ENCODE measurements at regions not wholly inside any gene's neighbourhood (a gene's known extent, or its start where the extent isn't known, plus 50 kb on each side); places are given as distances from the start of the nearest gene placed in this dataset.
"Not testable (repeated sequence)": the region's sequence is repeated elsewhere in the genome, so short reads cannot be mapped to it uniquely, and the experiment has no call there.

DNA sequence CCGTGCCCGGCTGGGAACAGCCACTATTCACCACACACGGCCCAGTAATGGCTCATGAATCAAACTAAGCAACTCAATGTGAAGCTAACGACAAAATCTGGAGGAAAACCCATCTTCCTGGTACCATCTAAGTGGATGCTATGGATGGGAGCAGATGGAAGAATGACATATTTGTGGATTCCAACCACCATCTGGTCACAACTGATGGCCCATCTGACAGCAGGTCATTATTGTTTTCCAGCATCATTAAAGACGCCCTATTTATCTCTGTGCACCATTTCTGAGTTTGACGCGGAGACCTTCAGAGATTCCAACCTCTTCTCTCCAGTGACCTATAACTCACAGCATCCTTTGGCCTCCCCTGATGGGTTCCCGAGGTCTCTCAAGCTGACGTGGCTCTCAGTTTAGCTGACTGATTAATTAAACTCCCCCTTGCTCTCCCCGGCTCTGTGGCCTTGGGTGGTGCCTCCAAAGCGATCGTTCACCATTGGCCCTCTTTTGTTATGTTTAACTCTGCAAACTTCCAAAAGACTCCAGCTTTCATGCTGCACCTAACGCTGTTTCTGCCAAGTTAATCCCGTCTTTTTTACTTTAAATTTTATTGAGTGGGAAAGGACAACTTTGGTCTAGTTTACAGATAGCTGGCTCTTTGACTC is 1514.4 kb downstream of the BRD1 start:
- no peak for DNase-seq (ENCODE audit: low spot score)

DNA sequence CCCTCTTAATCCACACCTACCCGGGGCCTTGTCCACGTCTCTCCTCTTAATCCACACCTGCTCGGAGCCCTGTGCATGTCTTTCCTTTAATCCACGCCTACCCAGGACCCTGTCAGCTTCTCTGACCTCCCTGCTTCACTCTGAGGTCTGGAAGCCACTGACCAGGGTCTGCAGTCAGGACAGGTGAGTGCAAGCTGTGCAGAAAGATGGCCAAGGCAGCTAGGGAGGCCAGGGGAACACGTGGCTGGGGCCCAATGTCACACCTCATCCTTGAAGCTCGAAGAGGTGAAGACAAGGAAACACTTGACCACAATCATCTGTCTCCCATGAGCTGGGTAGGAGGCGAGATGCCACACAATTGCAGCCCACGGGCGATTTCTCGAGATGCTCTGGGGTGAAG is 1516.9 kb downstream of the BRD1 start:
- no peak for DNase-seq (ENCODE audit: low spot score)

DNA sequence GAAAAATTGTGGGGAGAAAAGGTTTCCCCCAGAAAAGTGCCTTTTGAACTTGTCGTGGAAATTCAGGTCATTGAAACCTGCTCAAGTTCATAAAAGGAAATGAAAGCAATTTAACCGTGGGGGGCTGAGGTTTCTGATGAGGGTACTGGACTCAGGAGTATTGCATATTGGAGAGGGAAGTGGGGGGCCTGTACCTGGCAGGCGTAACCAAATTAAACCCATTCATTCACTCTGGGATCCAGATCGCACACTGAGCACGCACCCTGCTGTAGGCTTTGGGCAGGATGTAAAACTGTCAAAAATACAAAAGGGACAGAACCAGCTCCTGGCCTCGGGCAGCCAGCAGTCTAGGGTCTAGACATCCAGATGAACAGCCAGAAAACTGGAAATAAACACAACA is 1517.4 kb downstream of the BRD1 start:
- DNase-seq (ENCODE audit: low spot score): no peak

DNA sequence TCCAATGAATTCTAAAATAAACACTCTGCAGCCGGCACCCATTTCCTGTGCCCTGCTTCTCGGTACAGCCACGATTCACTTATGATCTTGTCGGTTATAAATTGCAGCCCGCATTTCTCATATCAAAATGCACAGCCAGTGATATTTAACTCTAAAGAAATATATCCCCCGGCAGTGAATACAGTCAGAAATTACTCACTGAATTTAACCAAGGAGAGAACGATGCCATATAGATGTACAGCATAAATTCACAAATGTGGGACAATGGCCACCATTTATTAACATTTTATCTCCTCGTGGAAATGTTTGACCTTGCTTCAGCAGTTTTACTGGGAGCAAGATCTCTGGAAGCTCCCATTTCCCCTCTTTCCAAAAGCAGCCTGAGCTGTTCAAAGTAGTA is 1517.8 kb downstream of the BRD1 start:
- no peak for DNase-seq (ENCODE audit: low spot score)

DNA sequence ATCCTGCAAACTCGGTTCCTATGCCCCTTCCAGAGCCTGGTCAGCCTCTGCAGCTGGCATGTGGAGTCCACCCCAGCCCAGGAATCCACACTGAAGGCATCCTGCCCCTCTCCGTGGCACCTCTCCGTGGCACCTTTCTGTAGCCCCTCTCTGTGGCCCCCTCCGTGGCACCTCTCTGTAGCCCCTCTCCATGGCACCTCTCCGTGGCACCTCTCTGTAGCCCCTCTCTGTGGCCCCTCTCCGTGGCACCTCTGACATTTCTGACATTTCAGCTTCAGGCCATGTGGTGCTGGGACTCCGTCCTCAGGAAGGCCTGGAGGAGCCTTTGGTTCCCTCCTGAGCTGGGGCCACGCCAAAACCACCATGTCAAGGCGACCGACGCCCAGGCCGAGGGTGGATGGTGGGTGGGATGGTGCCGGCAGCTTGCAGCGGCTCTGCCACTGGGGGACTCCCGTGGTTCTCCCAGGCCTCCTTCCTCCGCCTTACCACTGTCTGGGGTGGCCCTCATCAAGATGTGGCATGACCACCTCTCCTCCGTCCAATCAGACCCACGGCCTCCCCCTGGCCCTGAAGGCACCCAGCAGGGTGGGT is 1518.5 kb downstream of the BRD1 start:
- no peak for DNase-seq (ENCODE audit: low spot score)

DNA sequence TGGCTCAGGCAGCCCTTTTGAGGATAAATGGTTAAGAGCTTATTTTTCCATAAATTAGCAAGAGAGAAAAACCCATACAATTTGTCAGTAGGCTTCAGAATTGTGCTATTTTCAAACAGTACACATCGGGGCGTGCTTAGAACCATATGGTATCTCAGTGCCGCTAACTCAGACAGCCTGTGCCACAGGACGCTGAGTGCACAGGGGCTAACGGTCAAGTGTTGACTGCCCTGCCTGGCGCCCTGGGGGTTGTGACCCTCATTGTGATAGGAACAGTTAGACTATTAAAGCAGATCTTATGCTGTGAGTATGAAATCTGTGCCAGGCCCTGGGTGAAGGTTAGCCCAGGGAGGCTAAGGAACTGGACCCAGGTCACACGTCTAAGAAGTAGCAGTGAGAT is 1519.7 kb downstream of the BRD1 start:
- no peak for DNase-seq (ENCODE audit: low spot score)

DNA sequence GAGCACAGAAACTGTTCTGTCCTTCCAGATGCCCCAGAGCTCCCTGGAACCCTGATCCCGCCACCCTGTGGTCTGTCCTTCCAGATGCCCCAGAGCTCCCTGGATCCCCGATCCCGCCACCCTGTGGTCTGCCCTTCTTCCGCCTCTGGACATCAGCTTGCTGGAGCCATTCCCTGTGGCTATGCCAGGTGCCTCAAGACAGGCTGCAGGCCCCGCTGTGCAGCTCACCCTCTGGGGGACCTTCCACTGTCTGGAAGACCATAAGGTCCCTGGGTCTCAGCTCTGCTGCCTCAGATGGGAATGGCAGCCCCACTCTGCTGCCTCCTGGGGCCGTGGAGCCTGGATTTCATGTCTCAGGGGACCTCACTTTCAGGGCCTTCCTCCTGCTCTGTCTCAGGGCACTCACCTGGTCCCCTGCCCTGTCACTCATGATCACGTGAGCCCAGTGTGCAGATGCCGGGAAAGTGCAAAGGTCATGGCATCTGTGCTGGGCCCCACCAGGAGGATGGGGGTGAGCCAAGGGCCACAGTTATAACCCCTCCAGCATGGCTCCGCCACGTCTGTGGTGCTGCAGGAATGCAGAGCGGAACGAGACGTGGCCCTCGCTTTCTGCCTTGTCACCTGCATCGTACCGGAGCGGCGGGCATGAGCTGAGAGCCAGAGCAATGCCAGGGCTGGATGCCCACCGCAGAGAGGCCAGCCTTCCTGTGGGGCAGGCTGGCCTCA is 1520.7 kb downstream of the BRD1 start:
- no peak for DNase-seq (ENCODE audit: low spot score)

DNA sequence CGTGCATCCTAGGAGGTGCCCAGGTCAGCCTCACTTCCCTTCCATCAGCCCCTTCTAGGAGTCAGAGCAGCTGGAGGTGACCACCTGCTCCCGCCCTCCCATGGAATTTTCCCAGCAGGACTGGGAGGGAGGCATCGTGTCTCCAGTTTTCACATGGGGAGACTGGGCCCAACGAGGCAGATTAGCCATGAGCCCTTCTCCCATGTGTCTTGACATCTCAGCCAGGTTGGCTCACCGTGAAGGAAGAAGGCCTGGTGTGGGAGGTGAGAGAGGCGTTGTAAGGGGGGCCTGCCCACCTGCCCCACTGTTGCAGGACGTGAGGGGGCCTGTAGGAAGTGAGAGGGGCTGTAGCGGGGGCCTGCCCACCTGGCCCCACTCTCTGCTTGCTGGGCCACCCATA is 1521.4 kb downstream of the BRD1 start:
- DNase-seq (ENCODE audit: low spot score): no peak

DNA sequence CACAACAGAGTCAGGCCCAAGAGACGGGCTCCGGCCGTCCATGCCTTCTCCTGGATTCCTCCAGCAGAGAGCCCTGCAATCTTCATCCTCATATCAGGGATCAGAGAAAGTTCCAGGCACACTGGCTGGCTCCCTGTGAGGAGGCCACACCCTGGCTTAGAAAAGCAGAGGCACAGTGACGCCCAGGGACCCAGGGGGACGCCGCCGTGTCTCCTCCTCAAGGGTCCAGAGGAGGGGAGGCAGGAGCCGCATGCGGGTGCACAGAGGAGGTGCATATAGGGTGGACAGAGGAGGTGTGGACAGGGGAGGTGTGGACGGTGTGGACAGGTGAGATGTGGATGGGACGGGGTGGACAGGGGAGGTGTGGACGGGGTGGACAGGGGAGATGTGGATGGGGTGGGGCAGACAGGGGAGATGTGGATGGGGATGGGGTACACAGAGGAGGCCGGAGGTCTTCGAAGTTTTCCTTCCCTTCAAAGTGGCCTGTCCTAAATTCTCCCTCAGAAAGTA is 1521.9 kb downstream of the BRD1 start:
- no peak for DNase-seq (ENCODE audit: low spot score)

DNA sequence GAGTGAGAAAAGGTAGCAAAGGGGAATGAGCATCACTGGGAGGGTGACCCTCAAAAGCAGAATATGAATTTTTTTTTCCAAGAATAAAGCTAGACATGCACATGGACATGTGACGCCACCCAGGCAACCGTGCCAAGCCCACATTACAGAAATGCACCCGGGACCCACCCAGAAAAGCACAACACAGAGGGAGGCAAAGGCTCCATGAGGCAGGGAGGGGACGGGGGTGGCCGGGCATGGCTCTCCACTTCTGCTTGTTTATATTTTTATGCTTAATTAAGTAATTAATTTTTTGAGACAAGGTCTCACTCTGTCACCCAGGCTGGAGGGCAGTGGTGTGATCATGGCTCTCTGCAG is 1524.3 kb downstream of the BRD1 start:
- no peak for DNase-seq (ENCODE audit: low spot score)

DNA sequence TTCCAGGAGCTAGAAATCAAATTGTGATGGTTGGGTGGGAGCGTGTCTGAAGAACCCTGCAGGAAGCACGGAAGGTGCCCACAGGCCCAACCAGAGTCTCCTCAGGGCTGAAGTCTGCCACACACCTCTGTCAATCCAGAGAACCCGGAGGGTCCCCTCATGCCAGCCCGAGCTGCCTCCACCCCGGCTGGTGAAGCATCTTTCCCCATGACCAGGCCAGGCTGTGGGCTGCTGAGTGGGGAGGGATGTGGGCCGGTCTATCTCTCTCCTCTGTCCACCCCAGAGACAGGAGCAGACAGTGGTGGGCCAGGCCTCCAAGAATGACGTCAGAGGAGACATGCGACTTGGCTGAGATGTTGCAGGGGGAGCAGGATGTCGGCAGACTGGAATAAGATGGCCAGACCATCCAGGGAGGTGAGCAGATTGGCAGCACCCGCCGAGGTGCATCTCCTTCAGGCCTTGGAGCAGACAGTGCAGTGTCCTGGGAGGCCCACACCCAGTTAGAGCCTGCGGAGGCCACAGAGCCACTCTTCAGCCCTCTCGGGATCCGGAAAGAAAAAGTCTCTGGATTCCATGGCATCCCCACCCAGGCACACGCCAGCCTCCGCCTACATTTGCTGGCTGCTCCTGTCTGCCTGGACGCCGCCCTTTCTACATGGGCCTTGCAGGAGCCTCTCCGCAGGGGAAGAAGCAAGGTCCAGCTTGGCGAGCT is 1524.9 kb downstream of the BRD1 start:
- DNase-seq (ENCODE audit: low spot score): no peak

DNA sequence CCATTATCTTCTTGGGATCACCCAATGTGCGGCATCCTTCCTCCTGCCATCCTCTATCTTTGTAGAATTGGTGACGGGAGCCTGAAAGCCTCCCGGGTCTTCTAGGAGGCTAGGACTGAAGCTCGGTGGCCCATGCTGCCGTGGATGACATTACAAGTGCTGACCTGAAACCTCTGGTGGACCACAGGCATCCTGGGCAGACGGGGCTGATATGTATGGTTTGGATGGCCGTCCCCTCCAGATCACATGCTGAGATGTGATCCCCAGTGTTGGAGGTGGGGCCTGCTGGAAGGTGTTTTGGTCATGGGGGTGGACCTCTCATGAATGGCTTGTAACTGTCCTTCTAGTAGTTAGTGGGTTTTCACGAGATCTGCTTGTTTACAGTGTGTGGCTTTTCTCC is 1525.8 kb downstream of the BRD1 start:
- no peak for DNase-seq (ENCODE audit: low spot score)

DNA sequence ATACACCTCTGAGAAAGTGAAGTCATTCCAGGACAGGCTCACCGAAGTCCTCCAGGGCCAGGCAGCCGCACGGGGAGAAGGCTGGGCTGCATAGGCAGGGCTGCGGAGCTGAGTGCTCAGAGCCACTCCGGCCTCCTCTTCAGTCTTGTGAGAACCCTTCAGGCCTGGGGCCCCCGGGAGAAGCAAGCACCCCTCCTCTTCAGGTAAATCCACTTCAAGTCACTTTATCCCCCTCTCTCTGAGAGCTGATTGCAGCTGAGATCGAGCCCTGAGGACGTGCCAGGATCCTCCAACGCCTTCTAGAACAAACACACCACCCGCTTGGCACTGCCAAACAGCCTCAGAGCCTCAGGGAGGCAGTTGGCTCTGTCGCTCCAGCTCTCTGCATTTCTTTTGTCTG is 1526.3 kb downstream of the BRD1 start:
- no peak for DNase-seq (ENCODE audit: low spot score)

DNA sequence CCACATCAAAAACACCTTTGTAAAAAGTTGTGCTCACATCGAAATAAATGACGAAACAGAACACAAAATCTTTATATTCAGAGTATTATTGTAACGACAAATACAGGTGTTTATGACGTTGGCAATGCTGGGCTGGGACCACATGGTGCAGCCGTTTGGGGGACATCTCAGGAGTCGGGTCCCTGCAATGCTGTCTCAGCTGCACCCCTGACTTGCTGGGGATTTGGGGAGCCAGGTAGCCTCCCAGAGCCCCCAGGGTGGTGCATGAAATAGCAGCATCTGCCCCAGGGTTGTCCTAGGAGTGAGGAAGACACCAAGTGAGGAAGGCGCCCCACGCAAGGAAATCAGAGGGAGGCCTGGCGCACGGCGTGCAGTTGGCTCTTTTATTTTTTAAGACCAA is 1526.8 kb downstream of the BRD1 start:
- DNase-seq (ENCODE audit: low spot score): no peak

DNA sequence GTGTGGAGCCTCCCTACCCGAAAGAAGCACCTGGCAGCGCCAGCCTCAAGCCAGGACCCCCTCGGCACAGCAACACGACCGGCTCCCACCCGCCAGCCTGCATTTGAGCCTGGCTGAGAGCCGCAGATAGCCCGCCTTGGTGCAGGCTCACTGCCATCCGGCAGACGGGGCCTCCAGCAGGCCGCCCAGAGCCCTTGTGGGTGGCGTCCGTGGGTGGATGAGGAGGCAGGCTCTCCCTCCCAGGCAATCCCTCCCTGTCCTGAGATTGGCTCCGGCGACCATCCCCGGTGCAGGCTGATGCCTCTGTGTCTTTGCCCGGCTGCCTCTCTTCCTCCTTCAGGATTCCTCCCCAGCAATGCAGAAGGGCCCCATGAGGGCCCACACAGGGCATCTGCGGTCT is 1527.9 kb downstream of the BRD1 start:
- DNase-seq (ENCODE audit: low spot score): no peak

DNA sequence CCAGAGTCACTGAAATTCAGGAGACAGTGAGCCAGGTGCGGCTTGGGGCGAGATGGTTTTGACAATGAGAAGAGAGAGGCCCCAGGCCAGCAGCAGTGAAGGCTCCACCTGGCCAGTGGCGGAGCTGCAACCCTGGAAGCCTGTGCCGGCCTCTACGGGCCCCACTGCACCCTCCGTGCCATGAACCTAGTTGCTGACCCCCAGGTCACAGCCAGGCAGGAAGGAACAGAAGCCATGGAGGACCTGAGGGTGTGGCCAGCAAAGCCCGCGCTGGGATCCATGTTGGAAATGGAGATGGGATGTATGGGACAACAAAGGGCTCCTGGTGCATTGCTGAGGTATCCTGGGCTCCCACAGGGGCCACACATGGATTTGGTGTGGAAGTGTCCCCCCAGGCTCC is 1528.5 kb downstream of the BRD1 start:
- no peak for DNase-seq (ENCODE audit: low spot score)

DNA sequence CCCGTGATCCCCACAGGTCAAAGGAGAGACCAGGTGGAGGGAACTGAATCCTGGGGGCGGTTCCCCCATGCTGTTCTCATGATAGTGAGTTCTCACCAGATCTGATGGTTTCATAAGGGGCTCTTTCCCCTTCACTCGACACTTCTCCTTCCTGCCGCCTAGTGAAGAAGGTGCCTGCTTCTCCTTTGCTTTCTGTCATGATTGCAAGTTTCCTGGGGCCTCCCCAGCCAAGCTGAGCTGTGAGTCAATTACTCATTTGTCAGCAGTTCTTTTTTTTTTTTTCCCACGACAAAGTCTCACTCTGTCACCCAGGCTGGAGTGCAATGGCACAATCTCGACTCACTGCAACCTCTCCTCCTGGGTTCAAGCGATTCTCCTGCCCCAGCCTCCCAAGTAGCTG is 1530.4 kb downstream of the BRD1 start:
- no peak for DNase-seq (ENCODE audit: low spot score)

DNA sequence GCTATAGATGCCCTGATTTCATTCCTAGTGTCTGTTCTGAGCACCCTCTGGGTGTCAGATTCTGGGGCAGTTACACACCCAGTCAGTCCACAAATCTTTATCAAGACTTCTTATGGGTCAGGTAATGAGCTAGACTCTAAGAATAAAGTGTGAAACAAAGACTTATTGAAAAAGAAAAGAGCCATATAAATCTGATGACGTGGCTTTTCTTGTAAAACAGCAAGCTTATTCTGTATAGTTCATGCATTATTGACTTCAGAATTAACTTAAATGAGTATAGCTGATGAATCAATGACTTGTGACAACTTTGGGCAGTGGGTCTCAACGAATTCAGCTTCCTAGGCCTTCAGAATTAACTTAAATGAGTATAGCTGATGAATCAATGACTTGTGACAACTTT is 1527.5 kb downstream of the TBC1D22A start:
- not testable (repeated sequence) for DNase-seq (ENCODE audit: low spot score)

DNA sequence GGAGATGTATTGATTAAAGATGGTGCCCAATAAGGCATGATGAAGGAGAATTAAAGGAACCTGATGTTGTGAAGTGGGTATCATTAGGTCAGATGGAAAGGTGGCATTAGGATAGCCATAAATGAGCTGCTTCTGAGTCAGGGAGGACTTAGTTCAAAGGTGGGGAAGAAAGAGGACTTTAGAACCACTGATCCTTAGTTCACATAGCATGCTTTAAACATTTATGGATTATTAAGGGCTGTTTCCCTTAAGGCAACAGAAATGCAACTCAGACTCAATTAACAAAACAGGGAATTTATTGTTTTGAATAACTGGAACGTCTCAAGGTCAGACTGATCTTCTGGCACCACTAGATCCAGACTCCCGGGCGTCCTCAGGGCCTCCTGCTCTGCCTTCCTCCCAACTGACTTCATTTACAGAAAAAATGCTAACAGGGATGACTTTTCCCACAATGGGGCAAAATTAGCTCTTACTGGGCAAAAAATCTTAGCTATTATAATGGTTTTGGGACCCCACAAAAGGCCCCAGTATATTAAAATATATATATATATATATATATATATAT is 1526.0 kb downstream of the TBC1D22A start:
- no peak for DNase-seq (ENCODE audit: low spot score)

DNA sequence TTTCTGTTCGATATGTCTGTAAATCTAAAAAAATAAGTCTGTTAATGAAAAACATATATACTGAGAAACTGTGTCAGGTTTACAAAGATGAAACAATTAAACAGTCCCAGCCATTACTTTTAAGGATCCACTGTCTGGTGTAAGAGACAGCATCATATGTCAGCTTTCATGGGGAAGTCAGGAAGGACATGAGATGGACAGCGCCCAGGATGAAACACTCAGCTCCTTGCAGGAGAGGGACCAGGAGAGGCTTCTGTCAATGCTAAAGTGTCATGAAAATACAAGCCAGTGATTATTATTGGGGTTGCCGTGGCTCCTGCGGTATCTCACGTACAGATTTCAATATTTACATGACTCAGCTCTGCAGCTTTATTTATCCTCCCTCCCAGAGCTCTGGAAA is 1524.6 kb downstream of the TBC1D22A start:
- no peak for DNase-seq (ENCODE audit: low spot score)

DNA sequence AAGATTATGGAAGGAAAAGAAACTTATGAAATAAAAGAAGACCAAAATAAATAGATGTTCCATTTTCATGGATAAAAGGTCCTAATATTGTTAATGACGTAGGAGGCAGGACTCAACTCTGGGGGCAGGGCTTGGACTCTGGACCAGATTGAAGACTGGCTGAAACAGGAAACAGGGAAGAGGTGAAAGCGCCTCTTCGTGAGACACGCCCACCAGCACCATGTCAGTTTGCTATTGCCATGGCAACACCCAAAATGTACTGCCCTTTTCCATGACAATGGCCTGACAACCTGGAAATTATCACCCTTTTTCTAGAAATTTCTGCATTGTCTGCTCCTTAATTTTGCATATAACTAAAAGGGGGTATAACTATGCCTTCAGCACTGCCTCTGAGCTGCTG is 1522.2 kb downstream of the TBC1D22A start:
- DNase-seq (ENCODE audit: low spot score): no peak

DNA sequence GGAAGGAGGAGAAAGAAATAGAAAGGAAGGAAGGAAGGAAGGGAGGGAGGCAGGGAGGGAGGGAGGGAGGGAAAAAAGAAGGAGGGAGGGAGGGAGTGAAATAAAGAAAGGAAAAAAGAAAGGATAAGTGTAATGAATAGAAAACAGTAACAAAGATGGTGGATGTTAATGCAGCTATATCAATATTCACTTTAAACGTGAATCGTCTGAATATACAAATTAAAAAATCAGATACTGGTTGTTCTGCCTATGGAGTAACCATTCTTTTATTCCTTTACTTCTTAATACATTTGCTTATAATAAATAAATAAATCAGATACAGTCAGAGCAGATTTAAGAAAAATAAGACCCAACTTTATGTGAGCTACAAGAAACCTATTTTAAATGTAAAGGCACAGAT is 1520.4 kb downstream of the TBC1D22A start:
- no peak for DNase-seq (ENCODE audit: low spot score)

Data from umbilical cord (tissue), 1 donor.